HuH-7 (cell line): ENCODE measurements at regions not wholly inside any gene's neighbourhood (a gene's known extent, or its start where the extent isn't known, plus 50 kb on each side); places are given as distances from the start of the nearest gene placed in this dataset.

Experiments used
- DNase-seq: peaks from one replicate; pipeline ENCODE4 v3.0.0; 2011; ENCODE audit warnings: low spot score

DNA sequence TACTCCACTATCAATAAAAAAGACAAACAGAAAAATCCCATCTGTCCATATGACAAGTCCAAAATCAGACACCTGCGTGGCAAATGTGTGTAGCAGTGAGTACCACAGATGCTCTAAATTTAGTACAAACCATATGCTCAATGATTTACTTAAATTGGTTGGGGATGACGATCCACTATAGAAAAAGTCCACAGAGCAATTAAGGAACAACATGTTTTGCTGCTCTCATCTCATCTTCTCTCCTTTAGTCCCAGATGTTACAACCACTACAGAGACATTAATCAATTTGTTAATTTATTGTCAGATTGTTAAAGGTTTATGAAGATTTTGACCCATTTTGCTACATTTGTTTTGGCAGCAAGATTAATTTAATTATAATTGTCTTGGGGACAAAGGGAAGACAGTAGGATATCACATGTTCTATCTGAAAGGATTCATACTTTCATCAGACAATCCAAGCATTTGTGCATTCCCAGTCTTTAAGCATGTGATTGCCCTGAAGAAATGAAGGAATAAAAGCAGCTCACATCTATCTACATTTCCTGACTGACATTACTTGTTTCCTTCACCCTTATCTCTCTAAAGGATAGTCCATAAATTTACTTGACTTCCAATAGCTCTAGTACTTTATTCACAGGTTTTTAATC, 2268.1 kb downstream of the PCDH7 start:
- DNase-seq: no peak

DNA sequence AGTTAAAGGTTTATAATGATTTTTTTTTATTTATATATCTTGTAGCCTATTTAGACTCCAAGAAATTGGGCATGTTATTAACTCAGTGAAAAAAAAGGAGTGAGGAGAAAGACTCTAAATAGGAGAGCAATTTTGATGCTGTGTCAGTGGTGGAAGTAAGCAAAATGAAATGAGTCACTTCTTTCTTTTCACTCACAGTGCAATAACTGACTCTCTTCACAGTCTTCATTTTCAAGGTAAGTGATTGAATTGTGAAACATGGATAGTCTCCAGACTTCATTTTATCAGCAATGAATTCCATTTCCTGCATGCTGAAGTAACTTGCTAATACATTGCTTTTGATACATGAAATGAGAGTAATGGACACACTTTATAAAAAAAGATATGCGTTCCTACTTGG, 2271.5 kb downstream of the PCDH7 start:
- DNase-seq: no peak

DNA sequence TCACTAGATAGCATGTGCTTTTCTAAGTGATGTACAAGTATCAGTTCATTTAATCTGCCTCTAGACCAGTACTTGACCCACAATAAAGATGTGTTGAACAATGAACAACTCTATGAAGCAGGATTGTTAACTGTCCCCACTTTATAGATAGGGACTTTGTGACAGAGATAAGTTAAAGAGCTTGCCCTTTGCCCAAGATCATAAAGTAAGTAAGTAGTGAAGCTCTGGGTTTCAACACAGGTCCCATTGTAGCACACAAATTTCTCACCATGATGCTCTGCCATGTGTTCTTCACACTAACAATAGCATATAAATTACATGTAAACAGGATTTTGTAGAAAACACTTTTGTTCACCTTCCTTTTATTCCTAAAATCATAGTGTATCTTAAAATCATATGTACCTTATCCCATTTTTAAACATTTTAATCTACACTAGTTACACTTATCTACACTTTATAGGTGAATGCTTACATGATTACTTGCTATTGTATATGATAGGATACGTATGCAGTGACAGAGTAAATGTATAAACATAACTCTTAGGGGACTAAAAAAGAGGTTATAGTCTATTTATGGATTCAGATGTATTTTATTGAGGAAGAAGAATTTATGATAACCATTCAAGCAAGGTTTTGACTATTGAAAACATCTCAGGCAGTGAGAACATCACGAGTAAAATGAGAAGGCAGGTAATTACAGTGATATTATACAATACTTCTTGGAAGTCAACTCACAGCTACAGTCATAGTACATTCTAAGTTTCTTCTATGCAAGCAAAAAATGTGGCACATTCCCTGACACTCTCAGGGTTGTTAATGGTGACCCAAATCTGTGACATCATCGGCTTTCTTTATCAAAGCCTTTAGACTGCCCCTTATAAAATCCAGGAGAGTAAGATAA, 2275.1 kb downstream of the PCDH7 start:
- DNase-seq: peak; percentile 14

DNA sequence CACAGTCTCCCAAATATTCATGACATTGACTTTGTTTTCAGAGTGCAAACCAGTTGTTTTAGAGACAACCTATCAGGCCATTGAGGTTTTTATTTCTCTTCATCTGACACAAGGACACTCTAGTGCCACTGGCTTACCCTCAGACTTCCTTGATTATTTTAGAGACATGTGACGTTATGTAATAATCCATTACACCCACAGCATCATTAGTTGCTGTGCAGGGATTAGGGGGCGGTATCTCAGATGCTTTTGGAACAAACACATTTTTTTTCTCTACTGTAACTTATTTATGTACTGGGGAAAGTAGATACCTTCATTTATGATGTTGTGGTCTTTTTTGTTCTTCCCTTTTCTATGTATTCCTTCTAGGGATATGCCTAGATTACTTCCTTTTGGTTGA, 2293.1 kb downstream of the PCDH7 start:
- no peak for DNase-seq

DNA sequence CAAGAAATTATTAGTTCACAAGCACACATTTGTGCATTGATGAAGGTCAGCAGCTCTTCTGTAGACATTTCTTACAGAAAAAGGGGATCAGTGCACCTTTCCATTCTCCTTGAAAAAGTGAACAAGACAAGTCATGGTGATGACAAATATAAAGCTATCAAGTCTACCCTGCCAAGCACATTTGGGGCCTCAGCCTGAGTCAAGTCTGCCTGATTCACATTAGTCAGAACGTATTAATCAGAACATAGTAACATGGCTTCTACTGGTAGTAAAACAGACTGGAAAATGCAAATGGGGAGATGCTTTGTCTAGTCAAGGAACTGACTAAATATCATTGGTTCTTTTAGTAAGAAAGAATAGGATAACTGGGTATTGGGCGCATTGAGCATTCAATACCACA, 2305.1 kb downstream of the PCDH7 start:
- DNase-seq: no peak

DNA sequence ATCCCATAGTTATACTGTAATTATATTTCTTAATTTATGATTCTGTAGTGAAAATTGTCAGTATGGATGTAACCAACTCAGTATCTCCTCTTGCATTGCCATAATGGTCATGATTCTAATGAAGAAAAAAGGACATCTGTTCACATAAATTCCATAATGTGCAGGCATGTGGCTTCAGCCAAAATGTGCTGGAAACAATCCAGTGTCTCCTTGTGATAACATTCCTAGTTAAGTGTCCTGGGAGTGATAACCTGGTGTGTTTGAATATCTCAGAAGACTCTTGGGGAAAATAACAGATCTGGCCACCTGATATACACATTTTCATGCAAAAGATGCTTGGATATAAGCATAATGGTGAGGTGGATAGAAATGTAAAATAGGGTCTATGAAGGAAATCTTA, 2309.8 kb downstream of the PCDH7 start:
- no peak for DNase-seq

DNA sequence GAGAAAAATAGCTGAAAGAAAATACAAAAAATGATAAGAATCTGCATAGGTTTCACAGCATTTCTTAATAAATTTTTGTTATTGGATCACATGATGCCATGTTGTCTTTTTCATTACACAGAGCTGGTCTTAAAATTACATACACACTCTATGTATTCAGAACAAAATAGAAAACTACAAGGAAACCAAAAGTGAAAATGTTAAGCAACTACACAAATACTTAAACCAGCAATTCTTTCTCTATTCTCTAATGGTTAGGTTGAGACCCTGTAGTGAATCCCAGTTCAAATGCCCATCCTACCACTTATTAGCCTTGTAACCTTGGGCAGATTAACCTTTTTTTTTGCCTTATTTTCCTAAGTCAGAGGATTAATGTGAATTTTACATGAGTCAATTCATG, 2311.2 kb downstream of the PCDH7 start:
- no peak for DNase-seq

DNA sequence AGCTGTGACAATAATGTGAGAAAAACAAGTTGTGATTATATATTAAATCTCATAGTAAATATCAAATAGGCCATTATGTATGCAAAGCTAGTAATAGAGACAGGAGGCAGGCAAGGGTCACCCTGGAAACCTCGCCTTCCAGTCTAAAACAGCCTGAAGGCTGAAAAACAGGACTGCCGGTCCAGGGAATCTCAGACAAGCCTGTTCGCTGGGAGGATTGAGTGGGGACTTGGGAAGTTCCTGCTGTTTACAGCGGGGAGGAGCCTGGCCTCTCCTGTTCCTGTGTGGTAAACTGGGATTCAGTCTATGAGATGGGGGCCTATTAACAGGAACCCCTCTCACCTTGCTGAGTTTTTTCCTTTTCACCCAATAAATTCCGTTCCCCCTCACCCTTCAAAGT, 2317.3 kb downstream of the PCDH7 start:
- no peak for DNase-seq

DNA sequence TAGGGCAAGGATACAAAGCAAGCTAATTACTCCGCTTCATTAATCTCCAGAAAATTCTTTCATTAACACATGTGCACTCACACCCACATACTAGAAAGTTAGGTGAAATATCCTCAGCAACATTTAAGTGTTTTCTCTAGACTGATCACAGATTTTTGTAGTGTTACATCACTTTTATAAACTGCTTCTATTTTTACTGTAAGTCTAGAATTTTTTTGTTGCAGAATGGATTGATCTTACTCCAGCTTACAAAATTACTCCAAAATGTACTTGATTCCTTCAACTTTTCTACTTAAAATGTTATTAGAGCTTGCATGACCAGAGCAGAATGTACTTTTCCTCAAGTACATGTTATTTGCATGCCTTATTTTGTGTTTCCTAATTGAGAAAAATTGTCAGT, 2325.2 kb downstream of the PCDH7 start:
- no peak for DNase-seq

DNA sequence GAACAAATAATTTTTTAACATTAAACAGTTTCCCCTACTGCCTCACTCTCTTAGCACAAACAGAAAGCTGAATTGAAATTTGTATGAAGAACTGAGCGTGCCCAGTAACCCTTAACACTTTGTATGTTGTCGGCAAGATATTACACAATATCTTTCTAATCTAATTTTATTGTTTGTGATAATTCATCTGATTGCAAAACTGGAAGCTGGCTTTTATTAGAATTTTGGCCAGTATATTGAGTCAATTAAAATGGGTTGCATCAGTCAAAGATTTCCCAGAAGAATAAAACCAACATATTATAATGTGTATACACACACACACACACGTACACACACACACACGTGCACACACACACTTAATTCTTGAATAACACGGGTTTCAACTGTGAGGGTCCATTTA, 2332.1 kb downstream of the PCDH7 start:
- DNase-seq: no peak

DNA sequence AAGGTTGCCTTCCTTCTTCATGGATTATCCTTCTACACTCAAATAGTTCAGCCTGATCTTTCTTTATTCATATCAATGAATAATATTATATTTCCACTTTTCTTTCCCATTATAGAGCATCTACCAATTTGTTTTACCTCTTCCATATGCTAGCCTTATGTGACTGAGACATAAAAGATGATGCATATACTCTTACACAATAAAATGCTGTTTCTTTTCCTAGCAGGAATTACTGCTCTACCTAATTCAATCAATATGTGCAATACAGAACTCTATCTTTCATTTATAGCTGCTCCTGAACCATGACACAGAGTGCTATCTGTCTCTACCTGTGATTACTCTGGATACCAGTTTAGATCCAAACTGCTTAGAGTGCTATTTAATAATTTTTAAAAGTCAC, 2334.0 kb downstream of the PCDH7 start:
- no peak for DNase-seq

DNA sequence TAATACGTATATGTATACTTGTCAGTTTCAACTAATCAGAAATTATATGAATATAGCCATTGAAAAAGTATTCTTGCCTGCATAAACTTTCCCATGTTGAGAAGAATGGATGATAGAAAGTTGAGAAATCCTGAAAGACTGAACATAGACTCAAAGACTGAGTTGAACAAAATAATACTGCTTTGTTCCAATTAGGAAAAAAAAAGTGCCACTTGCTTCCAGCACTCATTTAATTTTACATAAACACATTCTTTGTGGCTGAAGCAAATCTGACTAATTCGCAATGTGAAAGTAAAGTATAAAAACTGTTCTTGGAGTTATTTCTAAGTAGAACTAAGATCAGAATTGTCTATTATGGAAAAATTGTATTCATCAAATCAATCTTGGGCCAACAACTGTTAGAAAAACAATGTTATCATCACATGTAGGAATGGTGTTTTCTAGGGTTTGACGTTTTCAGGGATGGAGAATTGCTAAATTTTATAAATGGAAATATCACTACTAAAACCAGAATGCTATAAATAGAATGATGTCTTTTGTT, 2334.6 kb downstream of the PCDH7 start:
- DNase-seq: no peak

DNA sequence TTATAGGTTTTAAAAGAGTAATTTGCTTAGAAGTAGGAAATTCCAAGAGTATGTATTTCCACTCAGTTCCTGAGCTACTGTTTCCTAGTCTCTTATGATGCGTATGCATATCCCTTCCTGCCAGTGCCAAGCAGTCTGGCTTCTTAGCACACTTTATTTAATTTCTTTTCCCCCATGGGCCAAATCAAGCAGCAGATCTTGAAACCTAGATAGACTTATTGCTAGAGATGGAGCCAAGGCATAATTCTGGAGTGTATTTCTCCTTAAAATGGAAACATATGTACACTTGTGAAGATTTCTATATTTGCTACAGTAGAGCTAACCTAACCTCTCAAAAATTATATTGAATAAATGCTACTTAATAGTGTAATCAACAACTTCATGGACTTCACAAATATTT, 2337.6 kb downstream of the PCDH7 start:
- no peak for DNase-seq

DNA sequence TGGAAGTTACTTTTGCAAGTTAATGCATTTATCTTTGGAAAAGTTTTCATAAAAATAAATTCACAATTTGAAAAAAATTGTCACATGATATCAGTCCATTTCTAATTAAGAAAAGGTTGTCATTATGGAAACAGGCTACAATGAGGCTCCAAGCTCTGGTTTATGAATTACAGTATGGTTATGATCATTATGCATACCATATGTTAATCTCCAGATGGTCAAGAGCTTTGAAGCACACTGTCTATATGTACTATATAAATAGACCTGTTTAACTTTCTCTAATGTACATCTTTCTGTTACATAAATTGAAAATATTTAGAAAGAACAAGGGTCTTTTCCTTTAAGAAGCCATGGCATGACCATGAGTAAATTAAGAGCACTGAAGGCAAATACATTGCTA, 2338.8 kb downstream of the PCDH7 start:
- DNase-seq: no peak

DNA sequence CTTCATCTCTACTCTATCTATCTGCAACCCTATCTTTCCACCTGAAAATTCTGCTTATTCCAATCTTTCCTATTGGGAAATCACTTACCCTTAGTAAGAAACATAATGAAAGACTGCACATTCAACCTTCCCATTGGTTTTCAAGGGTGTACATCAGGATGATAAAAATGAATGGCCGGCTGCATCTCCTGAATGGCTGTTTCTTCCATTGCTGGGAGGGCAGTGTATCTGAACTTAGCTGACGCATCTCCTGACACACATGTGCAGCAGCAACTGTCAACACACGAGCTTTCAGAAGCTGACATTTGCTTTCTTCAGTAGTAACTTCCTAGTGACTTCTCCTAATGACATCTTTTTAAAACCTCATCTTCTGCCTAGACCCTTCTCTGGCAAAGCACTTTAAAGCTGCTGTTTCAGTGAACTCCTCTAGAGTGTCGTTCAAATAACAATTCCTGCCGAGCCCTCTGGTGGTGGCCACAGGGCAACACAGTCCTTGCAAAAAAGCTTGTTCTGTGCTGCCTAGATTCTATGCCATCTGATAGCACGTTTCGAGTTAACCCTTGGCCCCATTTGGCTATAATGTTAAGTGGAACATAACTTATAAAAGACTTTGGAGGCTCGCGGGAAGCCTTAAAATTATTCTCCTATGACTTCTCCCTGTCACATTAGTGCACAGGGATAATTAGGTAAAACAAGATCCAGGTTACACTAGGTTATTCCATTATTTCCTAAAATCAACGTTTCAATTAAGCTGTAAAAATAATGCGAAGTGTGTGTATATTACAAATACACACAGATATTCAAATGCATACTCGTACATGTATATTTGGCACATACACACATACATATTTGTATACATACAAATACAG, 2340.7 kb downstream of the PCDH7 start:
- peak; percentile 3 for DNase-seq

DNA sequence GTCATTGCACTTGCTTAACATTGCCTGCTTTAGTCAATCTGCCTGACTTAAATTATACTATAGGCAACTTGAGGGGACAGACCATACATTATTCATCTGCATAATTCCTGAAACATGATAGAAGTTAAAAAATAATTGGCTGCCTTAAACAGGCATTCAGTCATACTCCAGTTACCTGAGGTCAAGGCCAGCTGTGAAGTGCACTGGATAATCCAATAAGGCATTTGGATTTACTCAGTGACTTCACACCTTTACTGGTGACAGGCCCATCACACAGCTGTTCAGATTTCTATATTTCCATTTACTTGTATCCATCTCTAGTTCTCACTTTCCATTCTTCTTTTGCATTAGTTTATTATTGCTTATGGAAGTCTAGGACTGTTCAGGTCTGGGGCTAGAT, 2341.6 kb downstream of the PCDH7 start:
- DNase-seq: no peak

DNA sequence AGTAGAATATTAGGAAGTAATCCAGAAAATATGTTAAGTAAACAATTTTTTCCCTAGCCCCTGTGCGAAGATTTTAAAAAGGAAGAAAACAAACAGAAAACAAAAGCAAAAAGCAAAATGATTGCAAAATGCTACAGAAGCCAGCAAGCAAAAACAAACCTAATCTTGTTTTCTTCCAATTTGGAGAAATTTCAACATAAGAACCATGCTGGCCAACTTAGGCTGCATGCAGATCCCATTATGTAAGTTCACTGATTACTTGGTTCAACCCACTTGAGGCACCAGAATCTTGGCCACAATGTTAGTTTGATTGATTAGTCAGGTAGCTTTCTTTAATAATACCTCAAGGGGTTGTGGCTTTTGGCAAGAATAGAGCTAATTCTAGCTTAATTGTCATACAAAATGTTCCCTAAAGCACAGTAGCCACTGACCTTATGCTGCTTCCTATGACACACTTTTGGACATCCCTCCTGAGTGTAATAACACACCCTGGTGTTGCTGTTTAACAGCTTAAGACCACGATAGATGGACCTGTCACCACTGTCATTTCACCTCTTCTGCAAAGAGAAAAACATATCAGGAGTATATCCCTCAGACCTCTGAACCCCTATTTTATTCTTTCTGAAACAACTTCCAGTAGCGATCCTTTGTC, 2342.1 kb downstream of the PCDH7 start:
- DNase-seq: no peak

DNA sequence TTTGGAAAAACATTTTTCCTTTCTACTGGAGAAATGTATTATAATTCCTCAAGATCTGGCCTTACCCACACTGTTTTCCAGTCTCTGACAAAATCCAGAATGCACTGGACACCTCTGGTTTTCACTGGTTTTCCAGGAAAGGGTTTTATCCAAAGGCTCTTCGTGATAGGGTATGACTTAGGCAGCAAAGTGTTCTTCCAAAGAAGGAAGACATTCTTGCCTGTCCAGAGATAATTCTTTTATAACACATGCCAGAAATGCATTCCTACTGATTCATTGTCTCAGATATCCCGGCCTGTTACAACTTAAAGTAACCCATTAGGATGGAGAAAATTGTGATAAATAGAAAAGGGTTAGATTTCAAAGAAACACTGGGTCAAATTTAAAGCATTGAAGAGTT, 2343.1 kb downstream of the PCDH7 start:
- no peak for DNase-seq

DNA sequence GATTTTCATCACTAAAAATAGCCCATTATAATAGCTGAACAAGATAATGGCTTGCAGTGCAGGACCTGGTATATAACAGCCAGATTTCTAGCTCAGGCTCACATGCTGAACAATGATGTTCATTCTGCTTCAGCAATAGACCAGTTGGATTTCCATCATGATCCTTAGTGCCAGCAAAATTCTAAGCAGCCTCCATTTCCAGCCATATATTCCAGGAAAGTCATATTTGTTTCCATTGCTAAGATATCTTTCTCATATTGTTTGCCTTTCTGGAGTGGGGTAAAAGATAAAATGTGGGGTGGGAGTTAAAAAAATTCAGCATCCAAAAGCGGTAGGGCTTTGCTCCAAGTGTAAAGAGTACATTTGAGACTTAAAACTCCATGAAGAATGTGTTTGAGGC, 2344.1 kb downstream of the PCDH7 start:
- DNase-seq: no peak

DNA sequence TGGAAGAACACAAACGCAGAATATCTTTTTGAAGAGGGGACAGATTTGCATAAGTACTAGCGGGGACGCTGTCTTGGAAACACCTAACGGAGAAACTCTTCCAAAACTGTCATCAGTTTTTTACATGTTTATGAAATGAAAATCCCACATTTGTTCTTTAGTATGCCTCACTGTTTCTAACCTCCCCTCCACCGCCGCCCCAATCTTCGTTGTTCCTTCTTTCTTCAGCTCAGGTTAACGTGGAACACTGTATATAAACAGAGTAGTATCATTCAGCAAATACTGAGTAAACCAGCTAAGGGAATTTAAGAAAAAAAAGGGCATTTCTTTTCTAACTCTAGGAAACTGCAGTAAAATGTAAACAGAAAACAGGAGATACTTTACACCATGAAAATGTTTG, 2345.6 kb downstream of the PCDH7 start:
- DNase-seq: no peak

DNA sequence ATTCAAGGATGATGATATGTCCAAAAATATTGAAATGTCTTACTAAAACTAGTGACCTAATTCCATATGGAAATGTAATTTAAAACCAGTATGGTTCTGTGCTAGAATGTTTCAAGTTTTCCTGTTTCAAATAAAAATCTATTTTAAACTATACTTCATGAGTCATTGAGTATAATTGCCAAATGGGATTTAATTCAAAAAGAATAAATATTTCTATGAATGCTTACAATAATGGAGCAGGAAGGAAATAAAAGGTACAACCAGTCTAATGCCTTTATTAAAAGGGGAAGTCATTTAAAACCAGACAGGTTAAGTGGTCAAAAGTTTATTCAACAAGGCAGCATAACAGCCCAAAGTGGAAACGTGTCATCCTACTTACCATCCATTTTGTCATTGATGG, 2347.1 kb downstream of the PCDH7 start:
- DNase-seq: no peak

DNA sequence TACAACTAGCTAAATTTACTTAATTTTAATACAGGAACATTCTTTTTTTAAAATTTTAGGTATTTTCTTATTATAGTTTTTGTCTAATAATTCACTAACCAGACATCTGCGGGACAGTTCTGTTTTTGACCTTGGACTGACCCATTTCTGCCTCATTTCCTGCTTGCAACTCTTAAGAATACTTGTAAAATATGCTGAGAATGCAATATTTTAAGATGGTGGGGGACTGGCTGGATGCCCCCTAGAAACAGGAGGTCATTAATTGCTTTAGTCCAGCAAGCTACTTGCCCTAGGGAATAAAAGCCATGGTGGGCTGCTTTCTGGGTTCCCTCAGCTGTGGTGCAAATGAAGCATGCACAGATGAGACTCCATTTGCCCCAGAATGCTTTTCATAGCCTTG, 2348.4 kb downstream of the PCDH7 start:
- no peak for DNase-seq
